HFFc6 (cell line): ENCODE measurements at regions not wholly inside any gene's neighbourhood (a gene's known extent, or its start where the extent isn't known, plus 50 kb on each side); places are given as distances from the start of the nearest gene placed in this dataset.

Source experiments
- DNase-seq: peaks from one replicate; pipeline ENCODE4 v3.0.0-alpha.2; 2018
- H3K27ac Mint-ChIP-seq: 2 replicates; pipeline ENCODE4 v1.8.0; 2020; ENCODE audit warnings: mild to moderate bottlenecking, mixed read lengths
- H3K27me3 Mint-ChIP-seq: 2 replicates; pipeline ENCODE4 v1.8.0; 2021; ENCODE audit warnings: mild to moderate bottlenecking, moderate library complexity, mixed read lengths; ENCODE audit not compliant: insufficient read depth
- H3K36me3 Mint-ChIP-seq: 2 replicates; pipeline ENCODE4 v1.8.0; 2021; ENCODE audit warnings: low read depth, mixed read lengths
- H3K4me1 Mint-ChIP-seq: 2 replicates; pipeline ENCODE4 v1.8.0; 2020; ENCODE audit warnings: low read depth, mixed read lengths
- H3K4me3 Mint-ChIP-seq: 2 replicates; pipeline ENCODE4 v1.8.0; 2020; ENCODE audit warnings: mild to moderate bottlenecking, moderate library complexity, mixed read lengths
- H3K9me3 Mint-ChIP-seq: 2 replicates; pipeline ENCODE4 v1.8.0; 2020; ENCODE audit warnings: mild to moderate bottlenecking, mixed read lengths
- TF ChIP-seq, protein P1 (sequence below): fragments of 200-600 bp; sonication (generic); IDR thresholded peaks from 2 replicates; pipeline ENCODE4 v1.5.0; 2021; ENCODE audit warnings: antibody characterized with exemption, mild to moderate bottlenecking

DNA sequence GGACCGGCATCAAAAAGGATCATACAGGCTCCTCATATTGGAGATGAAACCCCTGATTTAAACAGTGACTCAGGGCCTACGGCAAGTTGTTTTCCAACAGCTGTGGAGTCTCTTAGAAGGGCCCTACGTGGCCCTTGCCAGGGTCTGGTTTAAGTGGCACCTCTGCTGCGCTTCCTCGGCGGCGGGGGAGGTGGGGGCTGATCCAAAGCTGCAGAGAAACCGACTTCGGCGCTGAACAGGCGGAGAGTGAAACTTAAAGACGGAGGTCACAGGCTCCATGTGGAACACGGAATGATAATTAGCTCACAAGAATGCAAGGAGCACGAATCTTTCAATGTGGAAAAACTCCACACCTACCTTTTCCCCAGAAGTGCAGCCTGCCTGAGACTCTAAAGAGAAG is 477.9 kb downstream of the TCERG1L start:
- Mint-ChIP-seq H3K4me1 (no peaks in the 10 kb centered on the region), H3K9me3 (peaks cover 46% of the 10 kb centered on the region), H3K27me3 (peaks cover 1% of the 10 kb centered on the region), H3K27ac (no peak overlapping the region), H3K36me3 (no peaks in the 10 kb centered on the region), H3K4me3 (no peak overlapping the region)
- DNase-seq, result no peak
- TF ChIP-seq, protein P1, sequence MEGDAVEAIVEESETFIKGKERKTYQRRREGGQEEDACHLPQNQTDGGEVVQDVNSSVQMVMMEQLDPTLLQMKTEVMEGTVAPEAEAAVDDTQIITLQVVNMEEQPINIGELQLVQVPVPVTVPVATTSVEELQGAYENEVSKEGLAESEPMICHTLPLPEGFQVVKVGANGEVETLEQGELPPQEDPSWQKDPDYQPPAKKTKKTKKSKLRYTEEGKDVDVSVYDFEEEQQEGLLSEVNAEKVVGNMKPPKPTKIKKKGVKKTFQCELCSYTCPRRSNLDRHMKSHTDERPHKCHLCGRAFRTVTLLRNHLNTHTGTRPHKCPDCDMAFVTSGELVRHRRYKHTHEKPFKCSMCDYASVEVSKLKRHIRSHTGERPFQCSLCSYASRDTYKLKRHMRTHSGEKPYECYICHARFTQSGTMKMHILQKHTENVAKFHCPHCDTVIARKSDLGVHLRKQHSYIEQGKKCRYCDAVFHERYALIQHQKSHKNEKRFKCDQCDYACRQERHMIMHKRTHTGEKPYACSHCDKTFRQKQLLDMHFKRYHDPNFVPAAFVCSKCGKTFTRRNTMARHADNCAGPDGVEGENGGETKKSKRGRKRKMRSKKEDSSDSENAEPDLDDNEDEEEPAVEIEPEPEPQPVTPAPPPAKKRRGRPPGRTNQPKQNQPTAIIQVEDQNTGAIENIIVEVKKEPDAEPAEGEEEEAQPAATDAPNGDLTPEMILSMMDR, result no peak

DNA sequence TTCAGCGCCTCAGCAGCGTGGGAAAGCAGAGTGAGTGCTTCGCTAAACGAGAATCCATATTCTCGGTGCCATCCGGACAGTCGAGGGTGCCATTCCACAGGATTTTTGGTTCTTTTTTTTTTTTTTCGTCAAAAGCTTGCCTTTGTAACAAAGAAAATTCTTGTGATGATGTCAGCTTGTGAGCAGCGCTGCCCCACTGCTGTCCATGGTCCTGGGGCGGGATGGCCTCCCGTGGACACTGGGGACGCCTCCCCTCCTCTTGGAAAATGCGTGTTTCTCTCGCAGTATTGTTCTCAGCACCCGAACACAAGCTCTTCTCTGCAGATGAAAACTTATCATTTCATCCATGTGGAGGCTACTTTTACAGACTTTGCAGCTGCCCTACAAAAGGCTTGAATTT is 477.4 kb downstream of the TCERG1L start:
- Mint-ChIP-seq H3K27me3 (peaks cover 2% of the 10 kb centered on the region), H3K36me3 (no peaks in the 10 kb centered on the region), H3K4me1 (no peaks in the 10 kb centered on the region), H3K27ac (no peak overlapping the region), H3K9me3 (peaks cover 46% of the 10 kb centered on the region), H3K4me3 (no peak overlapping the region)
- no peak for DNase-seq
- TF ChIP-seq, protein P1, result no peak

DNA sequence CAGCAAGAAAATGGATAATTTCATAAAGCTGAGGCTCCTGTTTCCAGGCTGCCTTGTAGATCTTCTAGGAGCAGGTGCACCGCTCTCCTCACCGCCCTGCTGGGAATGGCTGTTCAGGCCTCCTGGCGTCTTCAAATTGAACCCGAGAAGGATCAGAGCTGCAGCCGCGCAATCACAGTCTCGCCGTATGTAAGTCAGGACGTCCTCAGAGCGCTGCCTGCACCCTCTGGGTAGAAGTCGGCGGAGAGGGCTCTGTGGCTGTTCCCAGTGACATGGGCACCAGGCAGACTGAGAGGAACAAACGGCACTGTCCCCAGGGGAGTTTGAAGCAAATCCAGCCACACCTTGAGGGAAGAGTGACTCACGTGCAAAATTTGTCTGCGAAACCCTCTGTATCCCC is 476.9 kb downstream of the TCERG1L start:
- no peaks in the 10 kb centered on the region for H3K4me1 Mint-ChIP-seq
- TF ChIP-seq, protein P1, result no peak
- peaks cover 2% of the 10 kb centered on the region for H3K27me3 Mint-ChIP-seq
- no peaks in the 10 kb centered on the region for H3K36me3 Mint-ChIP-seq
- DNase-seq, result no peak
- H3K9me3 Mint-ChIP-seq, result peaks cover 49% of the 10 kb centered on the region
- H3K4me3 Mint-ChIP-seq, result no peak overlapping the region
- H3K27ac Mint-ChIP-seq, result no peak overlapping the region

DNA sequence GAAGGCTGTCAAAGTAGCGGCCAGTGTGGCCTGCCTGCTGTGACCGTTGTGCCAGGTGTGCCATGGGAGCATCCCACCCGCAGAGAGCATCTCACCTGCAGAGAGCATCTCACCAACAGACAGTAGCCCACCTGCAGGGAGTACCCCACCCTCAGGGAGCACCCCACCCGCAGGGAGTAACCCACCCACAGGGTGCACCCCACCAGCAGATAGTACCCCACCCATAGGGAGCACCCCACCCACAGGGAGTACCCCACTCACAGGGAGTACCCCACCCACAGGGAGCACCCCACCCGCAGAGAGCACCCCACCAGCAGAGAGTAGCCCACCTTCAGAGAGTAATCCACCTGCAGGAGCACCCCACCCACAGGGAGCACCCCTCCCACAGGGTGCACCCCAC is 476.5 kb downstream of the TCERG1L start:
- peaks cover 49% of the 10 kb centered on the region for H3K9me3 Mint-ChIP-seq
- peaks cover 2% of the 10 kb centered on the region for H3K27me3 Mint-ChIP-seq
- H3K27ac Mint-ChIP-seq, result no peak overlapping the region
- DNase-seq, result no peak
- no peaks in the 10 kb centered on the region for H3K4me1 Mint-ChIP-seq
- no peak overlapping the region for H3K4me3 Mint-ChIP-seq
- no peaks in the 10 kb centered on the region for H3K36me3 Mint-ChIP-seq
- TF ChIP-seq, protein P1, result no peak

DNA sequence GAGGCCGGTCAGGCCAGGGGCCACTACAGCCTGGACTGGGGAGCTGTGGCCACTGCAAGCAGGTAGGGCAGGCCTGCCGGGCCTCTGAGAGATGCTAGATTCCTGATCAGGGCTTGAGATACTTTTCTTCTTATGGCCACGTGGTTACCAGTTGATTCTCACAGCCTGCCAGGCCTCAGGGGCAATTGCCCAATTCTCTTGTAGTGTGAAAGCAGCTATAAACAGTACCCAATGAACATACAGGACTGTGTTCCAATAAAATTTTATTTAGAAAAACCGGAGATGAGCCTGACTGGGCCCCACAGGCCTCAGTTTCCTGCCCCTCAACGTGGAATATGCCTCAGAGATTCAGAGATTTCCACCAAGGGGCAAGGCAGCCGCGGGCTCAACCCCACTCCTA is 475.2 kb downstream of the TCERG1L start:
- TF ChIP-seq, protein P1, result no peak
- no peaks in the 10 kb centered on the region for H3K4me1 Mint-ChIP-seq
- H3K36me3 Mint-ChIP-seq, result no peaks in the 10 kb centered on the region
- no peak for DNase-seq
- no peak overlapping the region for H3K4me3 Mint-ChIP-seq
- peaks cover 2% of the 10 kb centered on the region for H3K27me3 Mint-ChIP-seq
- no peak overlapping the region for H3K27ac Mint-ChIP-seq
- peaks cover 44% of the 10 kb centered on the region for H3K9me3 Mint-ChIP-seq

DNA sequence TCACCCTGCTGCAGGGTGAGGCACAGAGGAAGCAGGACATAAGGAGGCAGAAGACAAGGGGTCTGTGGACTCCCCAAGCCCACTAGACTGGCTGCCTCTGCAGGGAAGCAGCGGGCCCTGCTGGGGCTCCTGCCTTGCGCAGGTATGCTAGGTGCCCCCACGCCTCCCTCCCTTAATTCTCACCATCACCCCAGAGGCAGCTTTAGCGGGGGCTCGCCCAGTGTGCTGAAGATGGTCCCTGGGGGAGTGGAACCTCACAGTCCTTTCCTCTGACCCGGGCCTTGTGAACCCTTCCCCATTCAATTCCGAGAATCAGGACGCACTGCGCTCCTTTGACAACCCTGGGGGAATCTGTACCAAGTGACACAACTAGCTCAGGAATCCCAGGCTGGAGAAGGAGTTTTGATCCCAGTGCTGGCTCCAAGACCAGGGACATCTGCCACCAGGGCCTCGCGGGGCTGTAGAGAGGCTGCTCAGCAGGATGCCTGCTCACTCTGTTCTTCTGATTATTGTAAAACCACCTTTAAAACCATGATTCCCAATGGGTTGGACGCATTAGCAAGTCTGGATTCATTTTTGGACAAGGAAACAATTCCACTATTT is 468.4 kb downstream of the TCERG1L start:
- TF ChIP-seq, protein P1, result no peak
- Mint-ChIP-seq H3K27me3 (peaks cover 2% of the 10 kb centered on the region), H3K4me3 (no peak overlapping the region), H3K4me1 (no peaks in the 10 kb centered on the region), H3K9me3 (peaks cover 50% of the 10 kb centered on the region), H3K27ac (no peak overlapping the region), H3K36me3 (peaks cover 5% of the 10 kb centered on the region; the same call in 1 of the 2 replicates)
- DNase-seq, result no peak
